SIG-M5 treated with dmso at 0.1 percent for 504 hours (cell line): ENCODE measurements at regions not wholly inside any gene's neighbourhood (a gene's known extent, or its start where the extent isn't known, plus 50 kb on each side); places are given as distances from the start of the nearest gene placed in this dataset.

Experiments used
- DNase-seq: peaks from one replicate; lab custom pipeline; 2025; ENCODE audit not compliant: unreplicated experiment; lab: John Stamatoyannopoulos, UW

GRCh38 chr17:63246344-63246743, 199.8 kb downstream of the CYB561 start:
- no peak for DNase-seq

DNA sequence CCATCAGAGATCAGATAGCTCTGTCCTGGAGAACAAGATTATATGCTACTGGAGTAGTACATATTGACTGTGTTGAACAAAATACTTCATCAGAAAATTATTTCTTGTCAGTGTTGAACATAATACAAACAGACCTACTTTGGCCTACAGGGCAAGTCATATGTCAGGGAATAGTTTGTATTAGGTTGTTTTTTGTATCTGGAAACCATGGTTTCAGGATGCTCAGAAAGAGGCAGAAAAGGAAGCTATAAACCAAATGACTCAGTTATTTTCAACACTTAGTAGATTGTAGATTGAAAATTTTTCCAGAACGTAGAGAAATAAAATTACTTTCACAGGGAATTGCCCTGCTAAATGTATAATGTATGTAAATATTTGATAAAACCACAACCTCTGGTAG, 198.4 kb downstream of the CYB561 start:
- no peak for DNase-seq

- DNase-seq: no peak
These were observed 196.7 kb downstream of the CYB561 start for GRCh38 chr17:63249256-63250004.

GRCh38 chr17:63250830-63251229, 195.3 kb downstream of the CYB561 start:
- no peak for DNase-seq

- DNase-seq: no peak
These were observed 187.3 kb downstream of the CYB561 start for GRCh38 chr17:63258785-63259184.

DNA sequence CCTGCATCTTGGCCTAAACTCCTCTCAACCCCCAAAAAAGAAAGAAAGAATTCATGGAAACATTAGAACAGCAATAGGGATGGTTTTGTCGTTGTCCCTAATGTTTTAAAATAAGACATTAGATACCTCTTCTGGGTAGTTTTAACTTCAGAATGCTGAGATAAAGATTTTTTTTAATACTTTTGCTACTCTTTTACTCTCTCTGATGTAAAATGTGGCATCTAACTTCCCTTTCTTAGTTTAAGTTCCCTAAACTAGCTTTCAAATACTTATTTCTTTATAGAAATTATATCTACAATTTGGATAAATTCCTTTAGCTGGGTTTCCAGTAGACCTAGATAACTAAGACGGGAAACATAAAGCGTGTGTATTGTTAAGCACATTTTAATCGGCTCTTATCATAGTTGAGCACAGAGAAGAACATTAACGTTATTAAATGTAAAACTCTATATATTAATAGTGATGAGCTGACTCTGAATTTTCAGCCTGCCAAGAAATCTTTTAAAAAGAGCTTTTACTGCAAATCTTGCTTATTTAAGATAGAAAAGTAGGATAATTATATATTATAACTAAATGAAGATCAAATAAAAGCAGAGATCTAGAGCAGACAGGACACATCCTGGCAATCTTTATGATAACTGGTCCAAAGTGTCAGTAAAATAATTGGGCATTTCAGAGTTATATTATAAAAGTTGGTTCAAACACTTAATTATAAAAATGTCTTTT, 183.2 kb downstream of the CYB561 start:
- no peak for DNase-seq

GRCh38 chr17:63265526-63265925, 180.6 kb downstream of the CYB561 start:
- DNase-seq: no peak

- no peak for DNase-seq
These were observed 178.3 kb downstream of the CYB561 start for GRCh38 chr17:63267846-63268245.

GRCh38 chr17:63268827-63269226, 177.3 kb downstream of the CYB561 start:
- no peak for DNase-seq

DNA sequence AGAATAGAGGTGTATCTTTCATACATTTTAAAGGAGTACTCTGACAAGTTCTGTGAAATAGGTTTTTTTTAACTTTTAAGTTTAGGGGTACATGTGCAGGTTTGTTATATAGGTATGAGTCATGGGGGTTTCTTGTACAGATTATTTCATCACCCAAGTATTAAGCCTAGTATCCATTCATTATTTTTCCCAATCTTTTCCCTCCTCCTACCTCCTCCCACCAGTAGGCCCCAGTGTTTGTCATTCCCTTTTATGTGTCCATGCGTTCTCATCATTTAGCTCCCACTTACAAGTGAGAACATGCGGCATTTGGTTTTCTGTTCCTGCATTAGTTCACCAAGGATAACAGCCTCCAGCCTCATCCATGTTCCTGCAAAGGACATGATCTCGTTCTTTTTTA, 175.5 kb downstream of the CYB561 start:
- DNase-seq: no peak

GRCh38 chr17:63274146-63274545, 172.0 kb downstream of the CYB561 start:
- DNase-seq: no peak

GRCh38 chr17:63275318-63275970, 170.7 kb downstream of the CYB561 start:
- peak; percentile 89 for DNase-seq

GRCh38 chr17:63275971-63276745, 169.9 kb downstream of the CYB561 start:
- no peak for DNase-seq

- no peak for DNase-seq
These were observed 169.3 kb downstream of the CYB561 start for GRCh38 chr17:63276821-63277220.

DNA sequence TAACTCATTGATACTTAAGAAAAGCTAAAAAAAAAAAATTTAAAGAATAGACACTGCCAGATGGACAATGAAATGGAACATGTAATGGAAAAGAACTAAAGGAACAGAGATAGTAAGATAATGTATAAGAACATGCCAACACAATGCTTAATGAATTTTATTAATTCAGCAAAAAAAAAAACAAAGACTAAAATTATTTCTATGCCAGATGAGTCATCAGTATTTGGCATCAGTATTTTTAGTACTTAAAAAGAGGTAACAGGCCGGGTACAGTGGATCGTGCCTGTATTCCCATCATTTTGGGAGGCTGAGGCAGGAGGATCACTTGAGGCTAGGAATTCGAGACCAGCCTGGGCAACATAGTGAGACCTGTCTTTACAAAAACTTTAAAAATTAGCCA, 168.5 kb downstream of the CYB561 start:
- DNase-seq: no peak

DNA sequence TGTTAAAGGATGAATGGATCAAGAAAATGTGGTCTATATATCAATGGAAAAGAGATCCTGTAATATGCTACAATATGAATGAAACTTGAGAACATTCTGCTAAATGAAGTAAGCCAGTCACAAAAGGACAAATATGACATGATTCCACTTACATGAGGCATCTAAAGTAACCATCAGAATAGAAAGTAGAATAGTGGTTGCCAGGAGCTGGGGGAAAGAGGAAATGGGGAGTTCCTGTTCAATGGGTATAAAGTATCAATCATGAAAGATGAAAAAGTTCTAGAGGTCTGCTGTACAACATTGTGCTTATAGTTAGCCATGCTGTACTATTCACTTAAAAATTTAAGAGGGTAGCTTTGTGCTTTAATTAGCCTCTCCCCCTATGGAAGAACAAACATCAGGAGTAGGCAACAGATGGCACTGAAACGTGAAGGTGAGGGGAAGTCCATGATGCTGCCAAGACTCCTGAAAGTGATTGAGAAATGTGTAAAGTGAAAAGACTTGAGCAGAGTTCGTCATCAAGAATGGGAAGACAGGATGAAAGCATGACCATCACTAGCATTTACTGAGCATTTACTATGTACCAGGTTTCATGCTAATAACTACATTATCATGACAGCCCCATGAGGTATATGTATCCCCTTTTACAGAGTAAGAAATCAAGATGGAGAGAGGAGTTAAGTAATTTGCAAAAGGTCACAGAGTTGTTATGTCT, 167.2 kb downstream of the CYB561 start:
- DNase-seq: no peak

GRCh38 chr17:63279498-63280230, 166.4 kb downstream of the CYB561 start:
- peak; percentile 15 for DNase-seq

- peak; percentile 10 for DNase-seq
These were observed 163.7 kb downstream of the CYB561 start for GRCh38 chr17:63282455-63282854.

- DNase-seq: no peak
These were observed 160.6 kb downstream of the CYB561 start for GRCh38 chr17:63285551-63285950.

DNA sequence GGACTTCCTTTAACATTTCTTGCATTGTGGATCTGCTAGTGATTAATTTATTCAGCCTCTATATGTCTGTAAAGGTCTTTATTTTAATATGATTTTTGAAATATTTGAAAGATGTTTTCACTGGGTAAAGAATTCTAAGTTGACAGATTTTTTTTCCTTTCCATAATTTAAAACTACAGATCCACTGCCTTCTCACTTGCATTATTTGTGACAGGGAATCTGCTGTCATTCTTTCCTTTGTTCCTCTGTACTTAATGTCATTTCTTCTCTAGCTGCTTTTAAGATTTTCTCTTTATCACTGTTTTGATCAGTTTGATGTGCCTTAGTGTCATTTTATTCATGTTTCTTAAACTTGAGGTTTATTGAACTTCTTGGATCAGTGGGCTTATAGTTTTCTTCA, 159.9 kb downstream of the CYB561 start:
- DNase-seq: no peak
